K562 (cell line): ENCODE measurements at regions not wholly inside any gene's neighbourhood (a gene's known extent, or its start where the extent isn't known, plus 50 kb on each side); places are given as distances from the start of the nearest gene placed in this dataset.

Source experiments
- DPF2 ChIP-seq: fragments of 450-650 bp; IDR thresholded peaks from 2 replicates; pipeline ENCODE4 v1.6.1; 2016
- FOXM1 ChIP-seq, 2 experiments: fragments of 450-650 bp in 1 of 2; sonication (generic) in 1 of 2; formaldehyde crosslinking in 1 of 2; IDR thresholded peaks; 2 replicates each; pipeline versions ENCODE4 v1.6.1 to v1.9.0; 2017 to 2022; ENCODE audit warnings: low read depth in 2 of 2, mild to moderate bottlenecking in 2 of 2, missing genetic modification reagents in 1 of 2, moderate library complexity in 1 of 2
- JUND ChIP-seq, 2 experiments: IDR thresholded peaks; 2 replicates in 1 of 2; 3 replicates in 1 of 2; pipeline ENCODE4 v1.6.1; 2011; ENCODE audit warnings: borderline replicate concordance in 2 of 2, low read depth in 2 of 2, low read length in 2 of 2, improper control_type of control experiment in 1 of 2, missing biosample characterization in 1 of 2, missing genetic modification characterization in 1 of 2, missing genetic modification reagents in 1 of 2
- NFE2L1 ChIP-seq: fragments of 450-650 bp; IDR thresholded peaks from 2 replicates; pipeline ENCODE4 v1.6.1; 2016; ENCODE audit warnings: missing genetic modification characterization, low read depth, mild to moderate bottlenecking, missing compliant biosample characterization, moderate library complexity, borderline replicate concordance
- RFX5 ChIP-seq: IDR thresholded peaks from 2 replicates; pipeline ENCODE4 v1.6.1; 2011; ENCODE audit warnings: low read depth, mild to moderate bottlenecking, improper control_type of control experiment, low read length
- TF ChIP-seq, protein P1 (sequence below): IDR thresholded peaks from 3 replicates; pipeline ENCODE4 v1.6.1; 2011; ENCODE audit warnings: borderline replicate concordance, mild to moderate bottlenecking; ENCODE audit not compliant: insufficient read length, insufficient read depth

DNA sequence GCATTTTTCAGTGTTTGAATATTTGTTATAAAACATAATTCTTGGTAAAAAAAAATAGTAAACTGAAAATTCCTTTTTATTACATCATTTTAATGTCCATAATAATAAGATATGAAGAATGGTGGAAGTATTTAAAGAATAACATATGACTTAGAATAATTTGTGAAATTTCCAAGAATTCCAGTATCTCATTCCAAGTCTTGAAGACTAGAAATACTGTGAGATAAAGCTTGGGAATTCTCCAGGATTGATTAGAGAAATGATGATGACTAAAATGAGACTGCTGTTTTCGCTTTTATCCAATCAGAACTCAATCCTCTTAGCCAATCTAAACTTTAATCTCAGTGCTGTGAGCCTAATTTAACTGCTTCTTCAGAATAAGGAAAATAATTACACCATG, 184.2 kb upstream of the HCCS start:
- no peak for TF ChIP-seq FOXM1 (IDR thresholded peaks at IDR 0.05; ENCODE audit: low read depth)
- no peak for TF ChIP-seq FOXM1 (CRISPR knock-in tag; IDR thresholded peaks at IDR 0.05; ENCODE audit: low read depth)
- TF ChIP-seq, protein P1, sequence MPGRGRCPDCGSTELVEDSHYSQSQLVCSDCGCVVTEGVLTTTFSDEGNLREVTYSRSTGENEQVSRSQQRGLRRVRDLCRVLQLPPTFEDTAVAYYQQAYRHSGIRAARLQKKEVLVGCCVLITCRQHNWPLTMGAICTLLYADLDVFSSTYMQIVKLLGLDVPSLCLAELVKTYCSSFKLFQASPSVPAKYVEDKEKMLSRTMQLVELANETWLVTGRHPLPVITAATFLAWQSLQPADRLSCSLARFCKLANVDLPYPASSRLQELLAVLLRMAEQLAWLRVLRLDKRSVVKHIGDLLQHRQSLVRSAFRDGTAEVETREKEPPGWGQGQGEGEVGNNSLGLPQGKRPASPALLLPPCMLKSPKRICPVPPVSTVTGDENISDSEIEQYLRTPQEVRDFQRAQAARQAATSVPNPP = no peak
- no peak for TF ChIP-seq NFE2L1 (tag)
- no peak for TF ChIP-seq RFX5
- no peak for TF ChIP-seq DPF2
- no peak for TF ChIP-seq JUND (IDR thresholded peaks at IDR 0.05; ENCODE audit: borderline replicate concordance, low read depth, low read length)
- no peak for TF ChIP-seq JUND (tag; IDR thresholded peaks at IDR 0.05; ENCODE audit: borderline replicate concordance, low read depth, low read length)
